ENCODE measurements at regions not wholly inside any gene's neighbourhood (a gene's known extent, or its start where the extent isn't known, plus 50 kb on each side); places are given as distances from the start of the nearest gene placed in this dataset.

DNA sequence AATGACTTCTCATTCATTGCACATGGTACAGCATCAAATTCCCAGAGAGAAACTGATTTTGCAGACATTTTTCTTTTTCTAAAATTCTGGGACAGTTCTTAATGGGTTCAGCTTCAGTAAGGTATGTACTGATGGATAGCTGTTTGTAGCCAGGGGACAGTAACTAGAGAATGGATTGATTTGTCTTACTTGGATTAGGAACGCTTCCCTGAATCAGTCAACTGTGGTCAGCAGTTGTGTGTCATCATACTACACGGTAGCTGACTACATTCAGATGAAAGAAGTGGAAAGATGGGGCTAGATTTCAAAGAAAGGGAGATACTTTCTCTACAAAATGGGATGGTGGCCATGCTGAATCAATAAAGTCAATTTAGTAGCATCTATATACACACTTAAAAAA lies 431.4 kb downstream of the GRB14 start:
- TF ChIP-seq, protein P1, sequence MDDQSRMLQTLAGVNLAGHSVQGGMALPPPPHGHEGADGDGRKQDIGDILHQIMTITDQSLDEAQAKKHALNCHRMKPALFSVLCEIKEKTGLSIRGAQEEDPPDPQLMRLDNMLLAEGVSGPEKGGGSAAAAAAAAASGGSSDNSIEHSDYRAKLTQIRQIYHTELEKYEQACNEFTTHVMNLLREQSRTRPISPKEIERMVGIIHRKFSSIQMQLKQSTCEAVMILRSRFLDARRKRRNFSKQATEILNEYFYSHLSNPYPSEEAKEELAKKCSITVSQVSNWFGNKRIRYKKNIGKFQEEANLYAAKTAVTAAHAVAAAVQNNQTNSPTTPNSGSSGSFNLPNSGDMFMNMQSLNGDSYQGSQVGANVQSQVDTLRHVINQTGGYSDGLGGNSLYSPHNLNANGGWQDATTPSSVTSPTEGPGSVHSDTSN (IDR thresholded peaks at IDR 0.05): no peak
- no peak for TF ChIP-seq POLR2AphosphoS5 (IDR thresholded peaks at IDR 0.05; ENCODE audit: low read depth, low read length)
- no peak for TF ChIP-seq EZH2phosphoT487 (IDR thresholded peaks at IDR 0.05; ENCODE audit: borderline replicate concordance, low read depth)
- no peak for TF ChIP-seq CTCF (IDR thresholded peaks at IDR 0.05)
- no peak for TF ChIP-seq RXRA (IDR thresholded peaks at IDR 0.05; ENCODE audit: borderline replicate concordance, low read depth)
- no peak for TF ChIP-seq CHD2 (IDR thresholded peaks at IDR 0.05; ENCODE audit: low read length, partially characterized antibody)
- TF ChIP-seq, protein P2, sequence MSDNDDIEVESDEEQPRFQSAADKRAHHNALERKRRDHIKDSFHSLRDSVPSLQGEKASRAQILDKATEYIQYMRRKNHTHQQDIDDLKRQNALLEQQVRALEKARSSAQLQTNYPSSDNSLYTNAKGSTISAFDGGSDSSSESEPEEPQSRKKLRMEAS (IDR thresholded peaks at IDR 0.05; ENCODE audit: low read depth): no peak

Measured in SK-N-SH (cell line).